ENCODE measurements at regions not wholly inside any gene's neighbourhood (a gene's known extent, or its start where the extent isn't known, plus 50 kb on each side); places are given as distances from the start of the nearest gene placed in this dataset.
"Not testable (repeated sequence)": the region's sequence is repeated elsewhere in the genome, so short reads cannot be mapped to it uniquely, and the experiment has no call there.

DNA sequence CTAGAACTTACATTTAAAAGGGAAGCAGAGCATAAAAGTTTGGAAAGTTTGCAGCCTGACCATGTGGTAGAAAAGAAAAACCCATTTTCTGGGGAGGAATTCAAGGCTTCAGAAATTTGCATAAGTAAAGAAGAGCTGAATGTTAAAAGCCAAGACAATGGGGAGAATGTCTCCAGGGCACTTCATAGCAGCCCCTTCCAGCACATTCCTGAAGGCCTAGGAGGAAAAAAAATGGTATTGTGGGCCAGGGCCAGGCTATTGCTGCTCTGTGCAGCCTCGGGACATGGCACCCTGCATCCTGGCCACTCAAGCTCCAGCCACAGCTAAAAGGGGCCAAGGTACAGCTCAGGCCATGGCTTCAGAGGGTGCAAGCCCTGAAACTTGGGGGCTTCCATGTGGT is 474.2 kb upstream of the MDGA2 start:
- TF ChIP-seq CTBP1 (IDR thresholded peaks at IDR 0.05; ENCODE audit: borderline replicate concordance); ZNF384 (IDR thresholded peaks at IDR 0.05); SP1 (IDR thresholded peaks at IDR 0.05); FOXA1 (IDR thresholded peaks at IDR 0.05); SUZ12 (IDR thresholded peaks at IDR 0.05); BHLHE40 (IDR thresholded peaks at IDR 0.05; ENCODE audit: borderline replicate concordance); FOXM1 (IDR thresholded peaks at IDR 0.05; ENCODE audit: borderline replicate concordance): not testable (repeated sequence)
- TF ChIP-seq, protein P1, sequence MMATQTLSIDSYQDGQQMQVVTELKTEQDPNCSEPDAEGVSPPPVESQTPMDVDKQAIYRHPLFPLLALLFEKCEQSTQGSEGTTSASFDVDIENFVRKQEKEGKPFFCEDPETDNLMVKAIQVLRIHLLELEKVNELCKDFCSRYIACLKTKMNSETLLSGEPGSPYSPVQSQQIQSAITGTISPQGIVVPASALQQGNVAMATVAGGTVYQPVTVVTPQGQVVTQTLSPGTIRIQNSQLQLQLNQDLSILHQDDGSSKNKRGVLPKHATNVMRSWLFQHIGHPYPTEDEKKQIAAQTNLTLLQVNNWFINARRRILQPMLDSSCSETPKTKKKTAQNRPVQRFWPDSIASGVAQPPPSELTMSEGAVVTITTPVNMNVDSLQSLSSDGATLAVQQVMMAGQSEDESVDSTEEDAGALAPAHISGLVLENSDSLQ (IDR thresholded peaks at IDR 0.05) = not testable (repeated sequence)

All from HEK293T (cell line).